ENCODE measurements at regions not wholly inside any gene's neighbourhood (a gene's known extent, or its start where the extent isn't known, plus 50 kb on each side); places are given as distances from the start of the nearest gene placed in this dataset.

- DNase-seq: no peak
Measured at GRCh38 chr17:70230850-70231640, 61.7 kb downstream of the KCNJ2 start.

GRCh38 chr17:70232466-70232865, 63.1 kb downstream of the KCNJ2 start:
- DNase-seq: no peak

DNA sequence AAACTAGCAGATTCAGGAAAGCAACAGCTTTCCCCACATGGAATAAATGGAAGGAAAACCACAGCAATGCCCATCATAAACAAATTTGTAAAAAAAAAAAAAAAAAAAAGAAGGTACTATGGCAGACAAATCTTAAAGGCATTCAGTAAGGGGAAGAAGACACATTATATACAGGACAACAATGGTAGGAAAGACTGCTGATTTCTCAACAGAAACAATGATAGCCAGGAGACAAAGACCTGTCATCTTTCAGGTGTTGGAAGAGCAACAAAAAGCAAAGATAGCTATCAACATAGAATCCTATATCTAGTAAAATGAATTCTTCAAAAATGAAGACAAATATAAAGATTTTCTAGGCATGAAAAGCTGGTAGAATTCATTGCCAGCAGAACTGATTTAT, 65.9 kb downstream of the KCNJ2 start:
- no peak for DNase-seq

DNA sequence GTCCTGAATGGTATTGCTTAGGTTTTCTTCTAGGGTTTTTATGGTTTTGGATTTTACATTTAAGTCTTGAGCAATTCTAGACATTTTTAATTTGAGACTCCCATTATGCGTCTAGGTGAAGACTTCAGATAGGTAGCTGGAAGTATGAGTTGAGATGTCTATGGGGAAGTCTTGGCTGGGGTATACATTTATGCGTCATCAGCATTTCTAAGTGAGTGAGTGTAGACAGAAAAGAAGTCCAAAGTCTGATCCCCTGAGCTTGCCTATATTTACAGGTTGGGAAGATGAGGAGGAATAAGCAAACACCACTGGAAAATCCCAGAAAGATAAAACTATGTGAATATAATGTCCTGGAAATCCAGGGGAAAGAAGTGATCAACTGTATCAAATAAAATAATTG, 68.9 kb downstream of the KCNJ2 start:
- DNase-seq: no peak

GRCh38 chr17:70238646-70239045, 69.3 kb downstream of the KCNJ2 start:
- DNase-seq: no peak

GRCh38 chr17:70239391-70239826, 70.1 kb downstream of the KCNJ2 start:
- DNase-seq: no peak

DNA sequence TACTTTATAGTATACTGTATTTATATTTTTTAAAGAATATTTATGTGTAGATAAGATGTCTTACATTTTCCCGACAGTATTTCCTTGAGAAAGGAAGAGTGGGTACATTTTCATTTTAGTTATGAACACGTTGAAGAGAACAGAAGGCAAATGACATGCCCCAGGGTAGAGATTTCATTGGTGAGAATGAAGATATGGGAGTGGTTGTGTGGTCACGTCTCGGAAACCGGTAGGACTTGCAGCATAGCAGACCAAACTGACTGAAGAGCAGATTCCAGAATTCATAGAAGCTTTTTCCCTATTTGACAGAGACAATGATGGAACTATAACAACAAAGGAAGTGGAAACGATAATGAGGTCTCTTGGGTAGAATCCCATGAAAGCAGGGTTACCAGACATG, 71.7 kb downstream of the KCNJ2 start:
- no peak for DNase-seq

GRCh38 chr17:70242781-70243437, 73.6 kb downstream of the KCNJ2 start:
- no peak for DNase-seq

DNA sequence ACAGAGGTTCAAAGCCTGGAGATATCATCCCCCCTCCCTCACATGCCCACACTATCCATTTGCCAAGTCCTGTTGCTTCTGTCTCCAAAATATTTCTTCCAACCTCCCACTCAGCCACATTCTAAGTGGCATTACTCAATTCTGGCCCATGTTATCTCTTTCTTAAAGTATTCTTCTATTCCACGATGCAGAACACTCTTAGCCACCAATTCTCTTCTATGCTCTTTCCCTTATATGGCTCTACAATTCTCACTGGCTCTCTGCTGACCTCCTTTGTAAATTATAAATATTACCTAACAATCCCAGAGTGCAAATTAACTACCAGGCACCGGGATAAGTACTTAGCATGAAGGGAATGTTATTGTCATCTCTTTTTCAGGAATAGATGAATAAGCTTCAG, 82.4 kb downstream of the KCNJ2 start:
- DNase-seq: no peak

GRCh38 chr17:70254735-70255460, 85.6 kb downstream of the KCNJ2 start:
- DNase-seq: no peak

- DNase-seq: no peak
Measured at GRCh38 chr17:70256751-70257150, 87.4 kb downstream of the KCNJ2 start.

DNA sequence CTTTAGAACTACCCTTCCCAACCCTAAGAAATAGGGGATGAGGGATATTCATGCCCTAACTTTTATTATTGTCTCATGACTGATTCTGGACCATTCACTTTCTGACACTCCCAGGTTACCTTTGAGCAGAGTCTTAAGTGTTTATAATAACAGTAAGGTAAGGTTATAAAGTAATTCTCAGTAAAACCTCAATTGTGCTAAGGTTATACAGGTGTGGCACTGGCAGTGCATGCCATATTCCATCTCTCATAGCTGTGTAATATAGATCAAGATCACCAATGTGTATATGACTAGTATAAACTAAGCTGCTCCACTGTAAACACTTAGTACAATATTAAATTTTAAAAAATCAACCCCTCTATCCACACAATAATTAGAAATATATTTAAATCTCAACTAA, 89.1 kb downstream of the KCNJ2 start:
- no peak for DNase-seq

GRCh38 chr17:70259400-70259799, 90.1 kb downstream of the KCNJ2 start:
- DNase-seq: no peak

DNA sequence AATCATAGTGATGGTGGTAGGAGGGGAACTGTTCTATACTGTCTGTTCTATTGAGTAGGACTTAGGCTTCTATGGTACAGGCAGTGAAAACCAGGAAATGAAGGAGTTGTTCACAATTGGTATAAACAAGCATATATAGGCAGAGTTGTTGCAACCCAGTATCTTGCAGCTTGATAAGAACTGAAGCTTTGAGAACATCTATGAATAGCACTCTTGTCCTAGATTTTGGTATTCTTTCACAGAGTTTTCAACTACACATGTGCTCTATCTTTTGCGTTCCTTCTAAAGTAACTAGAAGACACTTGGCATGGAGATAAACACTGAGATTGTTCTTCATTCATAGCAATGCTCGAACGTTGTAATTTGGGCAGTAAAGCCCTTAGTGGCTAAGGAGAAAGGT, 91.8 kb downstream of the KCNJ2 start:
- DNase-seq: no peak

- no peak for DNase-seq
Measured at GRCh38 chr17:70265471-70265870, 96.1 kb downstream of the KCNJ2 start.

DNA sequence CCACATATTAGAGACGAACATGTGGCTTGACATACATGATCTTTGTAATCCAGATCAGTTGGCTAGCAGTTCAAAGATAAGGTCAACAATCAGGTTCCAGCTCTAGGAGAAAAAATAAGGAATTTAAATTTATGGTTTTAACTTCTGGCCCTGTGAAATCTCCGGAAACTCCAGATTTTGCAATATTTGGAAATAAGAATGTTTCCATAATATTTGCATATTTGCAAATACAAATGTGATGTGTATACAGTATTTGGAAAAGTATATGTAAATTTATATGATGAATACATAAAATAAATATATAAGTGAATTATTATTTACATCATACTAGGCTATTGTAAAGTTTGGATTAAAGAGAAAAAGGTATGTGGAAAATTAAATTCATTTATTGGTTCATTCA, 97.1 kb downstream of the KCNJ2 start:
- no peak for DNase-seq

- no peak for DNase-seq
Measured at GRCh38 chr17:70268383-70268782, 99.1 kb downstream of the KCNJ2 start.

DNA sequence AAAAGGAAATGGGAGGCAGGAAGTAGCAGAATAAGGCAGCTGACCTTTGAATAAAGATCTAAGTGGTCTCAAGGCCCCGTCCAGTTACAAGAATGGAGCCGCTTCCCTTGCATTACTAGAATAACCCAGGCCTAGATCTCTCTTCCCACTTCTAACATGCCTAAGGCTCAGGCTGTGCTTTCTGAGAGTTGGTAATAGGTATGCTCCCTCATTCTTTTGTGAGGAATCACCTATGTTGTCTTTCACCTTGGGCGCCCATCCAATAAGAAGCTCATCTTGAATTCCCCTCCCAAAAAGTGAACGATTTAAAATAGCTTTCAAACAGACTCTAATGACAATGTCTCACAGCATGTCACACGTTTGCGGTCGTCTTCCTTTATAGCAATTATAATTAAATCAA, 101.2 kb downstream of the KCNJ2 start:
- DNase-seq: no peak

DNA sequence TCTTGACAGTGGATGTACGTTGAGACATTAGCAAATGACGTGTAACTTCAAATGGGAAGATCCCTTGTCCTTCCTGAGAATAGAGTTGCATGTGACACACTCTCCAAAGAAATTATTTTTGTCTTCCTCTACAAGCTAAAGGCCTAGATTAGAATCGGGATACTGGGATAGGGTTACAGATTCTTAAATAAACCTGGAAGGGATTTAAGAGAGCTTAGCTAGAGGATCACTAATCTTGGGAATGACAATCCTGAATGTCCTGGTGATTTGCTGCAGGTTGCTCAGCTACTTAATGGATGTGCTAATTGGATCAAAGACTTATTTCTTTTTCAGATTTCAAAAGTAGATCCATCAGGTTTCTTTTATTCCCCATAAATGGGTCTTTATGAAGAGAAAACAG, 101.9 kb downstream of the KCNJ2 start:
- DNase-seq: no peak

- DNase-seq: no peak
Measured at GRCh38 chr17:70271672-70272071, 102.3 kb downstream of the KCNJ2 start.

- DNase-seq: no peak
Measured at GRCh38 chr17:70274255-70274654, 104.9 kb downstream of the KCNJ2 start.

DNA sequence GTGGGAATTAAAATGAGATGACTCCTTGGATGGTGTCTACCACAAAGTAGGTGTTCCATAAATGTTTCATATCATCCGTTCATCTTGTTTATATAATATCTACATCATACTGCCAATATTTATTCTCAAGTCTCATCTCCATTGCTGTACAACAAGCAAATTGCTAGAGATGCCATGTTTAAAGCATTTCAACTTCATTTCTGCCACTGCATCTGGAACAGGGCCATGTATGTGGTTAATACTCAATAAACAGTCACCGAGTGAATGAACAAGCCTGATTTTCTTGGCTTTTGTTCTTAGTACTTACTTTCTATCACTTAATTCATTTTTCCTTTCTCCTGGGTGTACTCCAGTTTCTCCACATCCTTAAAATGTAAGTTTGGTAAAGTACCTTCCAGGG, 107.6 kb downstream of the KCNJ2 start:
- no peak for DNase-seq

- DNase-seq: no peak
Measured at GRCh38 chr17:70278844-70279462, 109.6 kb downstream of the KCNJ2 start.

DNA sequence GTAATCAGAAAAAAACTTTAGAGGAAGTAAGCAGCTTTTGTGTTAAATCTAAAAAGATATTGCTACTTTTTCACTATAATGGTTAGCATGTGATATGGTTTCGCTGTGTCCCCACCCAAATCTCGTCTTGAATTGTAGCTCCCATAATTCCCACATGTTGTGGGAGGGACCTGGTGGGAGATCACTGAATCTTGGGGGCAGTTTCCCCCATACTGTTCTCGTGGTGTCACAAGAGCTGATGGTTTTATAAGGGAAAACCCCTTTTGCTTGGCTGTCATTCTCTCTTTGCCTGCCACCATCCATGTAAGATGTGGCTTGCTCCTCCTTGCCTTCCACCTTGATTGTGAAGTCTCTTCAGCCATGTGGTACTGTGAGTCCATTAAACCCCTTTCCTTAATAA, 117.1 kb downstream of the KCNJ2 start:
- DNase-seq: no peak

Data from amniotic stem cell (primary cell).